Epithelial cell of esophagus (primary cell): ENCODE measurements at regions not wholly inside any gene's neighbourhood (a gene's known extent, or its start where the extent isn't known, plus 50 kb on each side); places are given as distances from the start of the nearest gene placed in this dataset.

Experiments
- DNase-seq: peaks from one replicate; pipeline ENCODE4 v3.0.0; 2010; ENCODE audit warnings: low read depth
- H3K4me3 ChIP-seq: 2 replicates; pipeline ENCODE4 v1.5.1; 2011; ENCODE audit warnings: mild to moderate bottlenecking, low read length, control low read depth
- CTCF ChIP-seq: IDR thresholded peaks from 2 replicates; pipeline ENCODE4 v1.5.1; 2011; ENCODE audit warnings: low read depth, mild to moderate bottlenecking, low read length, control low read depth, inconsistent platforms; ENCODE audit not compliant: insufficient read depth; ENCODE audit errors: missing control alignments

- no peak for TF ChIP-seq CTCF
- H3K4me3 ChIP-seq: no peak overlapping the region
- no peak for DNase-seq
Measured at GRCh38 chr11:113623114-113623513, 83.0 kb downstream of the TMPRSS5 start.

- no peak overlapping the region for H3K4me3 ChIP-seq
- no peak for TF ChIP-seq CTCF
- no peak for DNase-seq
Measured at GRCh38 chr11:113618360-113618759, 87.7 kb downstream of the TMPRSS5 start.

- no peak for TF ChIP-seq CTCF
- H3K4me3 ChIP-seq: no peak overlapping the region
- no peak for DNase-seq
Measured at GRCh38 chr11:113615773-113616172, 90.3 kb downstream of the TMPRSS5 start.

- H3K4me3 ChIP-seq: no peak overlapping the region
- DNase-seq: no peak
- TF ChIP-seq CTCF: no peak
Measured at GRCh38 chr11:113615098-113615497, 91.0 kb downstream of the TMPRSS5 start.

- no peak overlapping the region for H3K4me3 ChIP-seq
- TF ChIP-seq CTCF: no peak
- DNase-seq: no peak
Measured at GRCh38 chr11:113614097-113614496, 92.0 kb downstream of the TMPRSS5 start.

GRCh38 chr11:113613619-113614018 is 92.5 kb downstream of the TMPRSS5 start:
- DNase-seq: no peak
- no peak overlapping the region for H3K4me3 ChIP-seq
- TF ChIP-seq CTCF: no peak

GRCh38 chr11:113604186-113604585 is 101.9 kb downstream of the TMPRSS5 start:
- no peak overlapping the region for H3K4me3 ChIP-seq
- no peak for TF ChIP-seq CTCF
- DNase-seq: no peak
